GM19025 (cell line): ENCODE measurements at regions not wholly inside any gene's neighbourhood (a gene's known extent, or its start where the extent isn't known, plus 50 kb on each side); places are given as distances from the start of the nearest gene placed in this dataset.
"Not testable (repeated sequence)": the region's sequence is repeated elsewhere in the genome, so short reads cannot be mapped to it uniquely, and the experiment has no call there.

Experiments used
- ATAC-seq: cut with Tn5 transposase; IDR thresholded peaks from one replicate; pipeline ENCODE4 v1.9.1; 2021; ENCODE audit warnings: mild to moderate bottlenecking, low read depth, moderate library complexity; ENCODE audit not compliant: unreplicated experiment

- ATAC-seq: no peak
Measured at GRCh38 chr2:48178611-48179010, 135.9 kb upstream of the FOXN2 start.

GRCh38 chr2:48180557-48180956 lies 133.9 kb upstream of the FOXN2 start:
- no peak for ATAC-seq

- ATAC-seq: no peak
Measured at GRCh38 chr2:48183276-48183675, 131.2 kb upstream of the FOXN2 start.

GRCh38 chr2:48183991-48184390 lies 130.5 kb upstream of the FOXN2 start:
- ATAC-seq: no peak

GRCh38 chr2:48187503-48187902 lies 127.0 kb upstream of the FOXN2 start:
- no peak for ATAC-seq

GRCh38 chr2:48189552-48190228 lies 124.8 kb upstream of the FOXN2 start:
- no peak for ATAC-seq

- no peak for ATAC-seq
Measured at GRCh38 chr2:48190230-48190629, 124.3 kb upstream of the FOXN2 start.

- ATAC-seq: no peak
Measured at GRCh38 chr2:48194641-48195040, 119.8 kb upstream of the FOXN2 start.

GRCh38 chr2:48195169-48195568 lies 119.3 kb upstream of the FOXN2 start:
- no peak for ATAC-seq

GRCh38 chr2:48197618-48198017 lies 116.9 kb upstream of the FOXN2 start:
- no peak for ATAC-seq

- ATAC-seq: no peak
Measured at GRCh38 chr2:48198371-48198770, 116.1 kb upstream of the FOXN2 start.

- ATAC-seq: no peak
Measured at GRCh38 chr2:48199070-48199469, 115.4 kb upstream of the FOXN2 start.

- no peak for ATAC-seq
Measured at GRCh38 chr2:48200620-48201293, 113.7 kb upstream of the FOXN2 start.

GRCh38 chr2:48201435-48201834 lies 113.0 kb upstream of the FOXN2 start:
- not testable (repeated sequence) for ATAC-seq

- ATAC-seq: no peak
Measured at GRCh38 chr2:48202863-48203642, 111.4 kb upstream of the FOXN2 start.

GRCh38 chr2:48203668-48204067 lies 110.8 kb upstream of the FOXN2 start:
- no peak for ATAC-seq

- ATAC-seq: no peak
Measured at GRCh38 chr2:48204750-48205136, 109.7 kb upstream of the FOXN2 start.

- ATAC-seq: peak; percentile 86
Measured at GRCh38 chr2:48205137-48205798, 109.2 kb upstream of the FOXN2 start.

- not testable (repeated sequence) for ATAC-seq
Measured at GRCh38 chr2:48206056-48206656, 108.3 kb upstream of the FOXN2 start.

- ATAC-seq: no peak
Measured at GRCh38 chr2:48207201-48207641, 107.3 kb upstream of the FOXN2 start.

- no peak for ATAC-seq
Measured at GRCh38 chr2:48207851-48208250, 106.6 kb upstream of the FOXN2 start.
